GM12891 (cell line): ENCODE measurements at regions not wholly inside any gene's neighbourhood (a gene's known extent, or its start where the extent isn't known, plus 50 kb on each side); places are given as distances from the start of the nearest gene placed in this dataset.

Experiments used
- DNase-seq: peaks from one replicate; pipeline ENCODE4 v3.0.0; 2011; ENCODE audit warnings: low spot score; ENCODE audit not compliant: insufficient read length
- FAIRE-seq: peaks from 2 replicates; lab custom pipeline; 2011; peaks lifted over from hg19 to GRCh38; lab: Jason Lieb, UNC
- PAX5 ChIP-seq: IDR thresholded peaks from 2 replicates; pipeline ENCODE4 v1.6.1; 2011; ENCODE audit warnings: low read length, moderate library complexity, mild to moderate bottlenecking; ENCODE audit not compliant: insufficient read depth, severe bottlenecking
- POLR2A ChIP-seq: IDR thresholded peaks from 2 replicates; pipeline ENCODE4 v1.6.1; 2011; ENCODE audit warnings: low read depth, low read length, control low read depth
- POLR2AphosphoS5 ChIP-seq: IDR thresholded peaks from 2 replicates; pipeline ENCODE4 v1.6.1; 2011; ENCODE audit warnings: low read depth, low read length, control low read depth
- POU2F2 ChIP-seq: IDR thresholded peaks from 2 replicates; pipeline ENCODE4 v1.6.1; 2011; ENCODE audit warnings: low read depth, mild to moderate bottlenecking, control low read depth, low read length, moderate library complexity
- SPI1 ChIP-seq: IDR thresholded peaks from 2 replicates; pipeline ENCODE4 v1.6.1; 2011; ENCODE audit warnings: low read depth, low read length, control low read depth
- TAF1 ChIP-seq: IDR thresholded peaks from 2 replicates; pipeline ENCODE4 v1.6.1; 2011; ENCODE audit warnings: low read depth, low read length, control low read depth

- DNase-seq (no peak), FAIRE-seq (no peak)
- no peak for TF ChIP-seq POLR2A
These were observed 594.3 kb downstream of the LRFN5 start for GRCh38 chr14:42200957-42201356.

- FAIRE-seq (no peak), DNase-seq (no peak)
- TF ChIP-seq POU2F2 (no peak), TAF1 (no peak), PAX5 (no peak), SPI1 (no peak), POLR2A (no peak), POLR2AphosphoS5 (no peak)
These were observed 591.3 kb downstream of the LRFN5 start for GRCh38 chr14:42198010-42198409.

GRCh38 chr14:42192738-42193653, 586.3 kb downstream of the LRFN5 start:
- no peak for TF ChIP-seq SPI1
- no peak for TF ChIP-seq POU2F2
- TF ChIP-seq POLR2A: no peak
- DNase-seq (no peak), FAIRE-seq (no peak)

- DNase-seq (no peak), FAIRE-seq (no peak)
- TF ChIP-seq POLR2AphosphoS5 (no peak), POLR2A (no peak), TAF1 (no peak), POU2F2 (no peak), PAX5 (no peak), SPI1 (no peak)
These were observed 584.1 kb downstream of the LRFN5 start for GRCh38 chr14:42190744-42191143.

GRCh38 chr14:42187846-42188245, 581.2 kb downstream of the LRFN5 start:
- TF ChIP-seq SPI1 (no peak), PAX5 (no peak), POU2F2 (no peak), POLR2AphosphoS5 (no peak), POLR2A (no peak), TAF1 (no peak)
- no peak for DNase-seq
- FAIRE-seq: no peak

GRCh38 chr14:42185718-42186117, 579.0 kb downstream of the LRFN5 start:
- no peak for DNase-seq
- TF ChIP-seq POLR2A (no peak), SPI1 (peak; percentile 56), PAX5 (no peak), POU2F2 (no peak), TAF1 (no peak), POLR2AphosphoS5 (no peak)
- FAIRE-seq: no peak

GRCh38 chr14:42174357-42174756, 567.7 kb downstream of the LRFN5 start:
- DNase-seq (no peak), FAIRE-seq (no peak)
- TF ChIP-seq SPI1: no peak
- no peak for TF ChIP-seq TAF1
- TF ChIP-seq POLR2A: no peak
- TF ChIP-seq POU2F2: no peak
- TF ChIP-seq PAX5: no peak
- no peak for TF ChIP-seq POLR2AphosphoS5

GRCh38 chr14:42173206-42173605, 566.5 kb downstream of the LRFN5 start:
- FAIRE-seq (no peak), DNase-seq (no peak)
- TF ChIP-seq POLR2A: no peak
- no peak for TF ChIP-seq POLR2AphosphoS5
- no peak for TF ChIP-seq SPI1
- no peak for TF ChIP-seq TAF1
- no peak for TF ChIP-seq POU2F2
- no peak for TF ChIP-seq PAX5

- TF ChIP-seq POU2F2 (no peak), POLR2A (no peak), PAX5 (no peak), SPI1 (no peak), POLR2AphosphoS5 (no peak), TAF1 (no peak)
- FAIRE-seq (no peak), DNase-seq (no peak)
These were observed 565.6 kb downstream of the LRFN5 start for GRCh38 chr14:42172304-42172703.

- no peak for FAIRE-seq
- TF ChIP-seq POLR2A: no peak
- no peak for DNase-seq
These were observed 556.5 kb downstream of the LRFN5 start for GRCh38 chr14:42163136-42163535.
